Panc1 (cell line): ENCODE measurements at regions not wholly inside any gene's neighbourhood (a gene's known extent, or its start where the extent isn't known, plus 50 kb on each side); places are given as distances from the start of the nearest gene placed in this dataset.

Experiments
- ATAC-seq: fragments of 200-7000 bp; cut with Tn5 transposase; 2 replicates; pipeline ENCODE4 v1.9.1; 2020; ENCODE audit warnings: mild to moderate bottlenecking, moderate library complexity
- BruUV-seq: library from RNA; stranded (reverse); fragments of 400-500 nt; replicated peaks from 2 replicates; lab custom pipeline; 2021; lab: Mats Ljungman, UMichigan
- CTCF ChIA-PET: fragments of 300-600 bp; sonication (Branson Sonifier 250); formaldehyde crosslinking; loops from one replicate; lab custom pipeline; 2022; ENCODE audit warnings: antibody characterized with exemption; lab: Charles Lee
- POLR2A ChIA-PET: fragments of 300-600 bp; sonication (Branson Sonifier 250); formaldehyde crosslinking; loops from one replicate; lab custom pipeline; 2022; ENCODE audit warnings: antibody characterized with exemption; lab: Charles Lee
- DNase-seq: peaks from one replicate; pipeline ENCODE4 v3.0.0-alpha.2; 2010; ENCODE audit warnings: low read depth, low spot score
- H3K27ac ChIP-seq: 2 replicates; pipeline ENCODE4 v1.5.1; 2011; ENCODE audit warnings: mild to moderate bottlenecking, low read length, inconsistent platforms
- H3K27me3 ChIP-seq: fragments of 200-500 bp; sonication (Bioruptor generic); 2 replicates; pipeline ENCODE4 v1.6.0; 2014; ENCODE audit warnings: low read length, inconsistent platforms; ENCODE audit not compliant: control insufficient read depth, insufficient read depth
- H3K36me3 ChIP-seq: fragments of 200-500 bp; sonication (Bioruptor generic); 2 replicates; pipeline ENCODE4 v1.5.1; 2014; ENCODE audit warnings: inconsistent platforms, mild to moderate bottlenecking, low read length, moderate library complexity; ENCODE audit not compliant: control insufficient read depth, insufficient read depth
- H3K4me1 ChIP-seq: 2 replicates; pipeline ENCODE4 v1.5.1; 2011; ENCODE audit warnings: inconsistent platforms, mild to moderate bottlenecking, low read length, moderate library complexity; ENCODE audit not compliant: control insufficient read depth, insufficient read depth
- H3K4me3 ChIP-seq, 2 experiments: 2 replicates each; pipeline ENCODE4 v1.5.1; 2011 to 2012; ENCODE audit warnings: low read depth in 2 of 2, low read length in 2 of 2, mild to moderate bottlenecking in 2 of 2, inconsistent platforms in 1 of 2, moderate library complexity in 1 of 2
- H3K9me3 ChIP-seq: fragments of 200-500 bp; sonication (Bioruptor generic); 2 replicates; pipeline ENCODE4 v1.5.1; 2014; ENCODE audit warnings: low read depth, mild to moderate bottlenecking, inconsistent platforms, low read length, moderate library complexity; ENCODE audit not compliant: control insufficient read depth, insufficient read depth
- CTCF ChIP-seq: fragments of 450-650 bp; IDR thresholded peaks from 2 replicates; pipeline ENCODE4 v1.5.1; 2017; ENCODE audit warnings: mild to moderate bottlenecking
- POLR2AphosphoS5 ChIP-seq: IDR thresholded peaks from 2 replicates; pipeline ENCODE4 v1.6.1; 2012; ENCODE audit warnings: mild to moderate bottlenecking, low read depth, low read length, moderate library complexity
- SIN3A ChIP-seq: IDR thresholded peaks from 2 replicates; pipeline ENCODE4 v1.6.1; 2012; ENCODE audit warnings: low read depth, mild to moderate bottlenecking, low read length, moderate library complexity, borderline replicate concordance; ENCODE audit not compliant: insufficient read depth
- TCF7L2 ChIP-seq: IDR thresholded peaks from 2 replicates; pipeline ENCODE4 v1.6.1; 2011; ENCODE audit warnings: mild to moderate bottlenecking, low read depth, low read length, inconsistent platforms
- in situ Hi-C: cut with HindIII; loops from 2 replicates; pipeline ENCODE4 v1.10.0; 2016; ENCODE audit warnings: low sequenced_read_pairs, low pct_unique_long_range_greater_than_20kb
- intact Hi-C: fragments of 100-400 bp; cut with micrococcal nuclease; formaldehyde crosslinking; loops from one replicate; pipeline ENCODE4 v1.10.0; 2022; ENCODE audit not compliant: unreplicated experiment
- TF ChIP-seq, protein P1 (sequence below), 2 experiments: IDR thresholded peaks; 2 replicates each; pipeline ENCODE4 v1.6.1; 2011 to 2012; ENCODE audit warnings: low read depth in 2 of 2, control low read depth in 1 of 2, low read length in 1 of 2, mild to moderate bottlenecking in 1 of 2, moderate library complexity in 1 of 2; ENCODE audit not compliant: insufficient read depth in 1 of 2

- ChIA-PET CTCF (no interaction called here), POLR2A (no interaction called here)
- intact Hi-C loops (no loop called here), in situ Hi-C loops (no loop called here)
- no peak for ATAC-seq
- DNase-seq, result no peak
- Histone ChIP-seq H3K27ac (no peak overlapping the region), H3K9me3 (no peaks in the 10 kb centered on the region), H3K4me3 (no peak overlapping the region), H3K27me3 (no peaks in the 10 kb centered on the region), H3K36me3 (no peaks in the 10 kb centered on the region), H3K4me1 (no peaks in the 10 kb centered on the region)
- TF ChIP-seq TCF7L2, result no peak
- TF ChIP-seq, protein P1, sequence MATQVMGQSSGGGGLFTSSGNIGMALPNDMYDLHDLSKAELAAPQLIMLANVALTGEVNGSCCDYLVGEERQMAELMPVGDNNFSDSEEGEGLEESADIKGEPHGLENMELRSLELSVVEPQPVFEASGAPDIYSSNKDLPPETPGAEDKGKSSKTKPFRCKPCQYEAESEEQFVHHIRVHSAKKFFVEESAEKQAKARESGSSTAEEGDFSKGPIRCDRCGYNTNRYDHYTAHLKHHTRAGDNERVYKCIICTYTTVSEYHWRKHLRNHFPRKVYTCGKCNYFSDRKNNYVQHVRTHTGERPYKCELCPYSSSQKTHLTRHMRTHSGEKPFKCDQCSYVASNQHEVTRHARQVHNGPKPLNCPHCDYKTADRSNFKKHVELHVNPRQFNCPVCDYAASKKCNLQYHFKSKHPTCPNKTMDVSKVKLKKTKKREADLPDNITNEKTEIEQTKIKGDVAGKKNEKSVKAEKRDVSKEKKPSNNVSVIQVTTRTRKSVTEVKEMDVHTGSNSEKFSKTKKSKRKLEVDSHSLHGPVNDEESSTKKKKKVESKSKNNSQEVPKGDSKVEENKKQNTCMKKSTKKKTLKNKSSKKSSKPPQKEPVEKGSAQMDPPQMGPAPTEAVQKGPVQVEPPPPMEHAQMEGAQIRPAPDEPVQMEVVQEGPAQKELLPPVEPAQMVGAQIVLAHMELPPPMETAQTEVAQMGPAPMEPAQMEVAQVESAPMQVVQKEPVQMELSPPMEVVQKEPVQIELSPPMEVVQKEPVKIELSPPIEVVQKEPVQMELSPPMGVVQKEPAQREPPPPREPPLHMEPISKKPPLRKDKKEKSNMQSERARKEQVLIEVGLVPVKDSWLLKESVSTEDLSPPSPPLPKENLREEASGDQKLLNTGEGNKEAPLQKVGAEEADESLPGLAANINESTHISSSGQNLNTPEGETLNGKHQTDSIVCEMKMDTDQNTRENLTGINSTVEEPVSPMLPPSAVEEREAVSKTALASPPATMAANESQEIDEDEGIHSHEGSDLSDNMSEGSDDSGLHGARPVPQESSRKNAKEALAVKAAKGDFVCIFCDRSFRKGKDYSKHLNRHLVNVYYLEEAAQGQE (IDR thresholded peaks at IDR 0.05; ENCODE audit: insufficient read depth in 1 of 2, low read depth in 2 of 2, low read length in 1 of 2), result no peak
- BruUV-seq, result no TSS peak
These were observed 87.1 kb upstream of the KCTD1 start for GRCh38 chr18:26635466-26635865.

DNA sequence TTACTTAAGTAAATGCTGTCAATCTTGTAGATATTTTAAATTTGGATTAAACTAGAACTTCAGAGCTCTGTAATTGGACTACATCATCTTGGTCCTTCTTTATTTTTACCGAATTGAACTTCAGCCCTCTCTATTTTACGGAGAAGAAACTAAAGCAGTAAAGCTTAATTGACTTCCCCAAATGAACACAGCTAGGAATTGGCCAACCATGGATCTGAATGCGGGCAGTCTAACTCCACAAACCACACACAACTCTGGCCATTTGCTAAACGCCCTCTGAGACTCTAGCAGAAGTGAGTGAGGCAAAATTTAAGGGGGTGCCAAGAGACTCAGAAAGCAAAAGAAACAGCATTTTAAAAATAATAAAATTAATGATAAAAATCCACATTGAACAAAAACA lies 86.3 kb upstream of the KCTD1 start:
- ChIA-PET POLR2A (no interaction called here), CTCF (no interaction called here)
- H3K36me3 ChIP-seq, result no peaks in the 10 kb centered on the region

More for the DNA sequence above, 86.3 kb upstream of the KCTD1 start:
- intact Hi-C loops (no loop called here), in situ Hi-C loops (no loop called here)
- no peaks in the 10 kb centered on the region for H3K9me3 ChIP-seq
- H3K27ac ChIP-seq, result no peak overlapping the region
- DNase-seq (no peak), ATAC-seq (no peak)
- no peaks in the 10 kb centered on the region for H3K4me1 ChIP-seq
- BruUV-seq, result no TSS peak
- no peaks in the 10 kb centered on the region for H3K27me3 ChIP-seq
- TF ChIP-seq TCF7L2 (no peak), CTCF (no peak), SIN3A (no peak), POLR2AphosphoS5 (no peak)
- TF ChIP-seq, protein P1 (IDR thresholded peaks at IDR 0.05; ENCODE audit: insufficient read depth in 1 of 2, low read depth in 2 of 2, low read length in 1 of 2), result no peak
- no peak overlapping the region for H3K4me3 ChIP-seq
